Tibial nerve (tissue), 4 donors: ENCODE measurements at regions not wholly inside any gene's neighbourhood (a gene's known extent, or its start where the extent isn't known, plus 50 kb on each side); places are given as distances from the start of the nearest gene placed in this dataset.

Source experiments
- DNase-seq, 2 donors: peaks; one replicate each; pipeline ENCODE4 v3.0.0-alpha.2; 2019; ENCODE audit warnings: low spot score in 2 of 2
- H3K27ac ChIP-seq, 4 donors: fragments of 200-600 bp; sonication (generic) in 3 of 4; one replicate each; pipeline ENCODE4 v1.5.1; 2017 to 2019; ENCODE audit warnings: mild to moderate bottlenecking in 1 of 4
- H3K27me3 ChIP-seq, 2 donors: fragments of 200-600 bp; sonication (generic) in 1 of 2; one replicate each; pipeline versions ENCODE4 v1.5.1 to v1.6.0; 2017 to 2019
- H3K36me3 ChIP-seq, 3 donors: fragments of 200-600 bp; sonication (generic); one replicate each; pipeline ENCODE4 v1.5.1; 2018 to 2019
- H3K4me1 ChIP-seq, 4 donors: fragments of 200-600 bp; sonication (generic) in 3 of 4; one replicate each; pipeline ENCODE4 v1.5.1; 2017 to 2019
- H3K4me3 ChIP-seq, 4 donors: fragments of 200-600 bp; sonication (generic) in 3 of 4; one replicate each; pipeline ENCODE4 v1.5.1; 2017 to 2019; ENCODE audit warnings: mild to moderate bottlenecking in 1 of 4, moderate library complexity in 1 of 4
- H3K9me3 ChIP-seq, 4 donors: fragments of 200-600 bp; sonication (generic) in 3 of 4; one replicate each; pipeline ENCODE4 v1.5.1; 2017 to 2019
- EP300 ChIP-seq, 2 donors: sonication (generic); formaldehyde crosslinking; IDR thresholded peaks; one replicate each; pipeline ENCODE4 v1.6.1; 2017; ENCODE audit warnings: antibody characterized with exemption in 2 of 2, mild to moderate bottlenecking in 1 of 2
- POLR2A ChIP-seq, 2 donors: fragments of 450-650 bp; IDR thresholded peaks; one replicate each; pipeline ENCODE4 v1.6.1; 2017; ENCODE audit warnings: antibody characterized with exemption in 2 of 2, mild to moderate bottlenecking in 2 of 2, moderate library complexity in 2 of 2
- WGBS, 2 donors: methylation state at CpG; one replicate each; pipeline ENCODE4 v1.1.5; 2018; 5-methylcytosine and 5-hydroxymethylcytosine counted together
- TF ChIP-seq, protein P1 (sequence below), 5 experiments: fragments of 200-600 bp in 3 of 5; fragments of 450-650 bp in 2 of 5; sonication (generic) in 3 of 5; IDR thresholded peaks; one replicate each; pipeline ENCODE4 v1.5.1; 2016 to 2019; ENCODE audit warnings: antibody characterized with exemption in 5 of 5, mild to moderate bottlenecking in 3 of 5, moderate library complexity in 2 of 5

GRCh38 chr12:107320033-107320928 is 226.9 kb upstream of the CRY1 start:
- H3K27ac ChIP-seq = no peak overlapping the region
- H3K4me1 ChIP-seq = peaks cover 0 to 41% (median 6%) of the 10 kb centered on the region in 4 donors
- DNase-seq = no peak
- H3K36me3 ChIP-seq = no peaks in the 10 kb centered on the region
- H3K9me3 ChIP-seq = no peaks in the 10 kb centered on the region
- H3K4me3 ChIP-seq = peak overlapping the region in 2 of 4 donors; percentile 44 to 50
- TF ChIP-seq, protein P1, sequence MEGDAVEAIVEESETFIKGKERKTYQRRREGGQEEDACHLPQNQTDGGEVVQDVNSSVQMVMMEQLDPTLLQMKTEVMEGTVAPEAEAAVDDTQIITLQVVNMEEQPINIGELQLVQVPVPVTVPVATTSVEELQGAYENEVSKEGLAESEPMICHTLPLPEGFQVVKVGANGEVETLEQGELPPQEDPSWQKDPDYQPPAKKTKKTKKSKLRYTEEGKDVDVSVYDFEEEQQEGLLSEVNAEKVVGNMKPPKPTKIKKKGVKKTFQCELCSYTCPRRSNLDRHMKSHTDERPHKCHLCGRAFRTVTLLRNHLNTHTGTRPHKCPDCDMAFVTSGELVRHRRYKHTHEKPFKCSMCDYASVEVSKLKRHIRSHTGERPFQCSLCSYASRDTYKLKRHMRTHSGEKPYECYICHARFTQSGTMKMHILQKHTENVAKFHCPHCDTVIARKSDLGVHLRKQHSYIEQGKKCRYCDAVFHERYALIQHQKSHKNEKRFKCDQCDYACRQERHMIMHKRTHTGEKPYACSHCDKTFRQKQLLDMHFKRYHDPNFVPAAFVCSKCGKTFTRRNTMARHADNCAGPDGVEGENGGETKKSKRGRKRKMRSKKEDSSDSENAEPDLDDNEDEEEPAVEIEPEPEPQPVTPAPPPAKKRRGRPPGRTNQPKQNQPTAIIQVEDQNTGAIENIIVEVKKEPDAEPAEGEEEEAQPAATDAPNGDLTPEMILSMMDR (IDR thresholded peaks at IDR 0.05) = no peak
- no peak for TF ChIP-seq EP300 (IDR thresholded peaks at IDR 0.05)
- no peak for TF ChIP-seq POLR2A (IDR thresholded peaks at IDR 0.05)
- peaks cover 0 to 56% of the 10 kb centered on the region in 2 donors for H3K27me3 ChIP-seq
- 0% methylated on average over 25 to 36 of the region's 49 CpGs for whole genome bisulfite sequencing, 2 donors

GRCh38 chr12:107320929-107321631 is 227.7 kb upstream of the CRY1 start:
- TF ChIP-seq POLR2A (IDR thresholded peaks at IDR 0.05) (no peak), EP300 (IDR thresholded peaks at IDR 0.05) (no peak)
- TF ChIP-seq, protein P1 (IDR thresholded peaks at IDR 0.05) = no peak
- Histone ChIP-seq H3K4me1 (peaks cover 0 to 41% (median 6%) of the 10 kb centered on the region in 4 donors), H3K27me3 (peaks cover 0 to 56% of the 10 kb centered on the region in 2 donors), H3K36me3 (no peaks in the 10 kb centered on the region), H3K9me3 (no peaks in the 10 kb centered on the region), H3K27ac (no peak overlapping the region), H3K4me3 (peak overlapping the region in 3 of 4 donors; percentile 11 to 50 (median 44))
- WGBS, 2 donors = 1 to 4% methylated on average over 36 to 40 of the region's 42 CpGs
- DNase-seq = no peak

GRCh38 chr12:107322063-107322462 is 228.7 kb upstream of the CRY1 start:
- DNase-seq = no peak
- Histone ChIP-seq H3K4me1 (peaks cover 0 to 41% (median 6%) of the 10 kb centered on the region in 4 donors), H3K27ac (no peak overlapping the region), H3K4me3 (no peak overlapping the region), H3K27me3 (peaks cover 0 to 56% of the 10 kb centered on the region in 2 donors), H3K36me3 (no peaks in the 10 kb centered on the region), H3K9me3 (no peaks in the 10 kb centered on the region)
- WGBS, 2 donors = 72 to 83% methylated on average over 3 of the region's 3 CpGs
- TF ChIP-seq EP300 (IDR thresholded peaks at IDR 0.05) (no peak), POLR2A (IDR thresholded peaks at IDR 0.05) (no peak)
- TF ChIP-seq, protein P1 (IDR thresholded peaks at IDR 0.05) = no peak

- H3K27me3 ChIP-seq = peaks cover 0 to 29% of the 10 kb centered on the region in 2 donors
- no peaks in the 10 kb centered on the region for H3K9me3 ChIP-seq
- no peak overlapping the region for H3K4me3 ChIP-seq
- TF ChIP-seq, protein P1 (IDR thresholded peaks at IDR 0.05) = no peak
- no peak for TF ChIP-seq POLR2A (IDR thresholded peaks at IDR 0.05)
- TF ChIP-seq EP300 (IDR thresholded peaks at IDR 0.05) = no peak
- no peaks in the 10 kb centered on the region for H3K36me3 ChIP-seq
- DNase-seq = no peak
- no peak overlapping the region for H3K27ac ChIP-seq
- peaks cover 0 to 16% (median 4%) of the 10 kb centered on the region in 4 donors for H3K4me1 ChIP-seq
- 58 to 64% methylated on average over 2 of the region's 2 CpGs for WGBS, 2 donors
Observed at GRCh38 chr12:107325075-107325608, 231.8 kb upstream of the CRY1 start.
